ENCODE measurements at regions not wholly inside any gene's neighbourhood (a gene's known extent, or its start where the extent isn't known, plus 50 kb on each side); places are given as distances from the start of the nearest gene placed in this dataset.

DNA sequence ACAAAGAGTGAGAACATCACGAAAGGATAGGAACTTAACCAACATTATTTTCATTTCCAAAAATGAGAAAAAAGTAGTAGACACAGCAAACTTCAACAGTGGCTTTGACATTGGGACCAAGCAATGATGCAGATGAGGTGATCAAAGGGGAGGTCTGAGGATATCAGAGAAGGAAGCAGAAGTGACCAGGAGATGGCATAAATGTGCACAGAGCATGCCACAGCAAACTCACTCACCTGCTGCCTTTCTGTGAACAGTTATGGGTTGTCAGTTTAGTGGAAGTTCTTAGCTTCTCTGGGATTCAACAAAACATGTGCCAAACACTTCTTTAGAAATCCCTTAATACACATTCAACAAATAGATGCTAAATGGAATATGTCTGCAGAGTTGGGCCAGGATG, 290.1 kb downstream of the PLPP3 start:
- no peak for TF ChIP-seq EZH2phosphoT487 (IDR thresholded peaks at IDR 0.05; ENCODE audit: low read depth)
- TF ChIP-seq, protein P1, sequence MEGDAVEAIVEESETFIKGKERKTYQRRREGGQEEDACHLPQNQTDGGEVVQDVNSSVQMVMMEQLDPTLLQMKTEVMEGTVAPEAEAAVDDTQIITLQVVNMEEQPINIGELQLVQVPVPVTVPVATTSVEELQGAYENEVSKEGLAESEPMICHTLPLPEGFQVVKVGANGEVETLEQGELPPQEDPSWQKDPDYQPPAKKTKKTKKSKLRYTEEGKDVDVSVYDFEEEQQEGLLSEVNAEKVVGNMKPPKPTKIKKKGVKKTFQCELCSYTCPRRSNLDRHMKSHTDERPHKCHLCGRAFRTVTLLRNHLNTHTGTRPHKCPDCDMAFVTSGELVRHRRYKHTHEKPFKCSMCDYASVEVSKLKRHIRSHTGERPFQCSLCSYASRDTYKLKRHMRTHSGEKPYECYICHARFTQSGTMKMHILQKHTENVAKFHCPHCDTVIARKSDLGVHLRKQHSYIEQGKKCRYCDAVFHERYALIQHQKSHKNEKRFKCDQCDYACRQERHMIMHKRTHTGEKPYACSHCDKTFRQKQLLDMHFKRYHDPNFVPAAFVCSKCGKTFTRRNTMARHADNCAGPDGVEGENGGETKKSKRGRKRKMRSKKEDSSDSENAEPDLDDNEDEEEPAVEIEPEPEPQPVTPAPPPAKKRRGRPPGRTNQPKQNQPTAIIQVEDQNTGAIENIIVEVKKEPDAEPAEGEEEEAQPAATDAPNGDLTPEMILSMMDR (IDR thresholded peaks at IDR 0.05; ENCODE audit: low read depth, low read length): no peak
- no peak overlapping the region for H3K9ac ChIP-seq (ENCODE audit: low read length)
- H2AFZ ChIP-seq (ENCODE audit: low read depth, low read length): no peak overlapping the region
- H3K4me2 ChIP-seq (ENCODE audit: low read length): no peak overlapping the region
- no peaks in the 10 kb centered on the region for H3K79me2 ChIP-seq (ENCODE audit: low read length)
- H3K4me3 ChIP-seq (ENCODE audit: low read length): no peak overlapping the region
- no peak overlapping the region for H3K27ac ChIP-seq (ENCODE audit: low read length)
- H3K4me1 ChIP-seq (ENCODE audit: low read length): no peaks in the 10 kb centered on the region
- H3K36me3 ChIP-seq (replicated peaks; ENCODE audit: low read depth, low read length): no peaks in the 10 kb centered on the region
- H3K27me3 ChIP-seq (ENCODE audit: low read depth, low read length): no peaks in the 10 kb centered on the region
- no peaks in the 10 kb centered on the region for H3K9me3 ChIP-seq (ENCODE audit: insufficient read depth, low read length)
- no peaks in the 10 kb centered on the region for H4K20me1 ChIP-seq (ENCODE audit: insufficient read depth, low read length)

DNA sequence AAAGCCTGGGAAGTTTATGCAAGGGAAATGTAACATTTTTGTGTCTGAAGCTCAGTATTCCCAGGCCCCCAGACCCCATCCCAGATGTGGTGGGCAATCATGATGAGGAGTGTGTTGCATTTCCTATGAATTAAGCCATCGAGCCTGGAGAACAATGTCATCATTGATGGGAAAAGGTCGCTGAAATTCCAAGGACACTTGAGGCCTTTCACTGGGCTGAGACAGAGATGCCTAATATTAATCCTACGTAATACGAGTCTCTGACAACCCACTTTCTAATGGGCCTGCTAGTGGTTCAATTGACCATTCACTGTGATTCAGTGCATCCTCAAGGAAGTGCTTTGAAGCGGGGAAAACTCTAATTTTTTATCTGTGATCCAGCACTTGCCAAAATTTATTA, 291.6 kb downstream of the PLPP3 start:
- H3K4me3 ChIP-seq (ENCODE audit: low read length): no peak overlapping the region
- no peaks in the 10 kb centered on the region for H4K20me1 ChIP-seq (ENCODE audit: insufficient read depth, low read length)
- no peaks in the 10 kb centered on the region for H3K79me2 ChIP-seq (ENCODE audit: low read length)
- no peaks in the 10 kb centered on the region for H3K4me1 ChIP-seq (ENCODE audit: low read length)
- no peaks in the 10 kb centered on the region for H3K9me3 ChIP-seq (ENCODE audit: insufficient read depth, low read length)
- no peak for TF ChIP-seq EZH2phosphoT487 (IDR thresholded peaks at IDR 0.05; ENCODE audit: low read depth)
- TF ChIP-seq, protein P1 (IDR thresholded peaks at IDR 0.05; ENCODE audit: low read depth, low read length): no peak
- no peak overlapping the region for H3K27ac ChIP-seq (ENCODE audit: low read length)
- H2AFZ ChIP-seq (ENCODE audit: low read depth, low read length): no peak overlapping the region
- H3K9ac ChIP-seq (ENCODE audit: low read length): no peak overlapping the region
- H3K27me3 ChIP-seq (ENCODE audit: low read depth, low read length): no peaks in the 10 kb centered on the region
- H3K4me2 ChIP-seq (ENCODE audit: low read length): no peak overlapping the region
- no peaks in the 10 kb centered on the region for H3K36me3 ChIP-seq (replicated peaks; ENCODE audit: low read depth, low read length)

DNA sequence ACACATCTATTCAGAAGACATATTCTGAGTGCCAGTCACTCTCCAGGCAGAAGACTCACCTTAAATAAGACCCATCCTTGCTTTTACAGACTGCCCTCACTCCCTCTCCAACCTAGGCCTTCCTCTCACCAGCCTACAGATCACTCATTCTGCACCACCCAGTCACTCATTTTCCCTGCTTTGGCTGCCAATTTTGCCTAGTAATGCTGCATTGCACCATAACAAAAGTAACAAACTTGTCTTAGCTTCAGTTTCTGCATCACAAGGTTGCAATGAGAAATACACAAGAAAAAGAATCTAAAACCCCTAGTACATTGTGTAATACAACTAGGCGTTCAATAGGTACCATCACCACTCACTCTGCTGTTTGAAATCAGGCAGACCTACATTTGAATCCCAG, 292.4 kb downstream of the PLPP3 start:
- no peak overlapping the region for H3K27ac ChIP-seq (ENCODE audit: low read length)
- no peaks in the 10 kb centered on the region for H3K9me3 ChIP-seq (ENCODE audit: insufficient read depth, low read length)
- H3K4me3 ChIP-seq (ENCODE audit: low read length): no peak overlapping the region
- no peaks in the 10 kb centered on the region for H3K36me3 ChIP-seq (replicated peaks; ENCODE audit: low read depth, low read length)
- no peak for TF ChIP-seq EZH2phosphoT487 (IDR thresholded peaks at IDR 0.05; ENCODE audit: low read depth)
- TF ChIP-seq, protein P1 (IDR thresholded peaks at IDR 0.05; ENCODE audit: low read depth, low read length): no peak
- H3K79me2 ChIP-seq (ENCODE audit: low read length): no peaks in the 10 kb centered on the region
- no peaks in the 10 kb centered on the region for H3K27me3 ChIP-seq (ENCODE audit: low read depth, low read length)
- H3K4me1 ChIP-seq (ENCODE audit: low read length): no peaks in the 10 kb centered on the region
- no peak overlapping the region for H3K9ac ChIP-seq (ENCODE audit: low read length)
- H2AFZ ChIP-seq (ENCODE audit: low read depth, low read length): no peak overlapping the region
- no peak overlapping the region for H3K4me2 ChIP-seq (ENCODE audit: low read length)
- H4K20me1 ChIP-seq (ENCODE audit: insufficient read depth, low read length): no peaks in the 10 kb centered on the region

DNA sequence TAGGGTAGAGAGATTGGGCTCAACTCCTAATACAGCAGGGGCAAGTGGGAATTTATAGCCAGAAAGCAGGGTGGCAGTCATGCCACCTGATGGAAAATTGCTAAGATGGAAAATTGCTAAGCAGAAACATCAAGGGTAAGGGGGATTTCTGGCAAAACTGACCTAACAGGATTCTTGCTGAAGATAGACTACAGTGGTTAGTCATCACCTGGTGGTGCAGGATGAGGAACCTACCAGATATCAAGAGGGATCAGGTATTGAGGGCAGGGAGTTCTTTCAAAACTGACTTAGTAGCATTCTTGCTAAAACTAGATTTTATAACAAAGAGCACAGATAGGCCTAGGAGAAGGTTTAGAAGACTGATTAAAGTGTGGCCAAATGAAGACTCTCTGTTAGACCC, 292.9 kb downstream of the PLPP3 start:
- H3K27me3 ChIP-seq (ENCODE audit: low read depth, low read length): no peaks in the 10 kb centered on the region
- H3K79me2 ChIP-seq (ENCODE audit: low read length): no peaks in the 10 kb centered on the region
- H2AFZ ChIP-seq (ENCODE audit: low read depth, low read length): no peak overlapping the region
- no peaks in the 10 kb centered on the region for H3K4me1 ChIP-seq (ENCODE audit: low read length)
- TF ChIP-seq EZH2phosphoT487 (IDR thresholded peaks at IDR 0.05; ENCODE audit: low read depth): no peak
- TF ChIP-seq, protein P1 (IDR thresholded peaks at IDR 0.05; ENCODE audit: low read depth, low read length): no peak
- no peak overlapping the region for H3K9ac ChIP-seq (ENCODE audit: low read length)
- H3K4me2 ChIP-seq (ENCODE audit: low read length): no peak overlapping the region
- no peaks in the 10 kb centered on the region for H3K36me3 ChIP-seq (replicated peaks; ENCODE audit: low read depth, low read length)
- H3K4me3 ChIP-seq (ENCODE audit: low read length): no peak overlapping the region
- no peaks in the 10 kb centered on the region for H3K9me3 ChIP-seq (ENCODE audit: insufficient read depth, low read length)
- no peak overlapping the region for H3K27ac ChIP-seq (ENCODE audit: low read length)
- H4K20me1 ChIP-seq (ENCODE audit: insufficient read depth, low read length): no peaks in the 10 kb centered on the region

Data from OCI-LY3 (cell line).